SK-MEL-5 (cell line): ENCODE measurements at regions not wholly inside any gene's neighbourhood (a gene's known extent, or its start where the extent isn't known, plus 50 kb on each side); places are given as distances from the start of the nearest gene placed in this dataset.

ENCODE experiments used
- DNase-seq: peaks from one replicate; pipeline ENCODE4 v3.0.0-alpha.2; 2016; ENCODE audit warnings: low read depth, low spot score
- in situ Hi-C: cut with HindIII; loops from 2 replicates; pipeline ENCODE4 v1.10.0; 2016; ENCODE audit warnings: low sequenced_read_pairs, high pct_unique_total_duplicates, low pct_unique_long_range_greater_than_20kb

GRCh38 chr10:83817797-83818196 lies 321.5 kb upstream of the GHITM start:
- in situ Hi-C loops = no loop called here

GRCh38 chr10:83819609-83820008 lies 319.7 kb upstream of the GHITM start:
- DNase-seq = no peak
- in situ Hi-C loops = no loop called here

More at GRCh38 chr10:83817797-83818196, 321.5 kb upstream of the GHITM start:
- no peak for DNase-seq

GRCh38 chr10:83820033-83820432 lies 319.3 kb upstream of the GHITM start:
- no peak for DNase-seq
- in situ Hi-C loops = no loop called here

GRCh38 chr10:83824099-83824498 lies 315.2 kb upstream of the GHITM start:
- no peak for DNase-seq
- in situ Hi-C loops = no loop called here

- in situ Hi-C loops = no loop called here
- no peak for DNase-seq
Observed at GRCh38 chr10:83834096-83834495, 305.2 kb upstream of the GHITM start.

GRCh38 chr10:83835945-83836745 lies 303.2 kb upstream of the GHITM start:
- in situ Hi-C loops = no loop called here
- DNase-seq = no peak

- in situ Hi-C loops = no loop called here
- DNase-seq = no peak
Observed at GRCh38 chr10:83848677-83849076, 290.6 kb upstream of the GHITM start.

- in situ Hi-C loops = no loop called here
- no peak for DNase-seq
Observed at GRCh38 chr10:83849150-83849549, 290.2 kb upstream of the GHITM start.

- no peak for DNase-seq
- in situ Hi-C loops = no loop called here
Observed at GRCh38 chr10:83852146-83852545, 287.2 kb upstream of the GHITM start.

- no peak for DNase-seq
- in situ Hi-C loops = no loop called here
Observed at GRCh38 chr10:83862723-83863122, 276.6 kb upstream of the GHITM start.

GRCh38 chr10:83863283-83863966 lies 275.9 kb upstream of the GHITM start:
- in situ Hi-C loops = no loop called here

GRCh38 chr10:83869898-83870297 lies 269.4 kb upstream of the GHITM start:
- in situ Hi-C loops = no loop called here
- DNase-seq = no peak

More at GRCh38 chr10:83863283-83863966, 275.9 kb upstream of the GHITM start:
- DNase-seq = no peak

GRCh38 chr10:83871187-83872081 lies 267.9 kb upstream of the GHITM start:
- in situ Hi-C loops = no loop called here
- DNase-seq = peak; percentile 75

GRCh38 chr10:83880252-83880791 lies 259.0 kb upstream of the GHITM start:
- no peak for DNase-seq
- in situ Hi-C loops = no loop called here

- in situ Hi-C loops = no loop called here
- DNase-seq = no peak
Observed at GRCh38 chr10:83881661-83882060, 257.6 kb upstream of the GHITM start.

GRCh38 chr10:83886871-83887270 lies 252.4 kb upstream of the GHITM start:
- DNase-seq = no peak
- in situ Hi-C loops = no loop called here

- in situ Hi-C loops = no loop called here
- no peak for DNase-seq
Observed at GRCh38 chr10:83892737-83893136, 246.6 kb upstream of the GHITM start.

- in situ Hi-C loops = no loop called here
Observed at GRCh38 chr10:83896219-83896618, 243.1 kb upstream of the GHITM start.

More at GRCh38 chr10:83896219-83896618, 243.1 kb upstream of the GHITM start:
- no peak for DNase-seq
